Smooth muscle cell (in vitro differentiated cells): ENCODE measurements at regions not wholly inside any gene's neighbourhood (a gene's known extent, or its start where the extent isn't known, plus 50 kb on each side); places are given as distances from the start of the nearest gene placed in this dataset.

ENCODE experiments used
- DNase-seq: peaks from one replicate; lab custom pipeline; 2025; ENCODE audit not compliant: unreplicated experiment; lab: John Stamatoyannopoulos, UW
- H2AFZ ChIP-seq: fragments of 200-600 bp; sonication (generic); 2 replicates; pipeline ENCODE4 v1.6.0; 2016; ENCODE audit warnings: antibody characterized with exemption, low read depth, mild to moderate bottlenecking
- H3F3A ChIP-seq: fragments of 200-600 bp; sonication (generic); 2 replicates; pipeline ENCODE4 v1.6.0; 2017; ENCODE audit warnings: antibody characterized with exemption, low read depth
- H3K27ac ChIP-seq: fragments of 200-600 bp; sonication (generic); 2 replicates; pipeline ENCODE4 v1.5.1; 2016; ENCODE audit warnings: low read depth, mild to moderate bottlenecking
- H3K27me3 ChIP-seq: fragments of 200-600 bp; sonication (generic); 2 replicates; pipeline ENCODE4 v1.6.1; 2016; ENCODE audit warnings: low read depth, mild to moderate bottlenecking
- H3K36me3 ChIP-seq: fragments of 200-600 bp; sonication (generic); 2 replicates; pipeline ENCODE4 v1.5.1; 2016; ENCODE audit warnings: low read depth
- H3K4me1 ChIP-seq: fragments of 200-600 bp; sonication (generic); 2 replicates; pipeline ENCODE4 v1.5.1; 2016; ENCODE audit warnings: low read depth
- H3K4me2 ChIP-seq: fragments of 200-600 bp; sonication (generic); 2 replicates; pipeline ENCODE4 v1.6.0; 2016; ENCODE audit warnings: mild to moderate bottlenecking
- H3K4me3 ChIP-seq: fragments of 200-600 bp; sonication (generic); 2 replicates; pipeline ENCODE4 v1.5.1; 2016; ENCODE audit warnings: mild to moderate bottlenecking
- H3K79me2 ChIP-seq: fragments of 200-600 bp; sonication (generic); 2 replicates; pipeline ENCODE4 v1.6.0; 2016; ENCODE audit warnings: low read depth, mild to moderate bottlenecking
- H3K9ac ChIP-seq: fragments of 200-600 bp; sonication (generic); 2 replicates; pipeline ENCODE4 v1.6.0; 2016; ENCODE audit warnings: low read depth
- H3K9me3 ChIP-seq: fragments of 200-600 bp; sonication (generic); replicated peaks from 2 replicates; pipeline ENCODE4 v1.5.1; 2016; ENCODE audit warnings: low read depth
- H4K20me1 ChIP-seq: fragments of 200-600 bp; sonication (generic); 2 replicates; pipeline ENCODE4 v1.6.0; 2016; ENCODE audit warnings: low read depth
- WGBS: methylation state at CpG from one replicate; pipeline ENCODE4 v1.1.7; 2016; ENCODE audit warnings: low lambda C conversion rate; 5-methylcytosine and 5-hydroxymethylcytosine counted together
- TF ChIP-seq, protein P1 (sequence below): fragments of 200-600 bp; sonication (generic); IDR thresholded peaks from 2 replicates; pipeline ENCODE4 v1.5.1; 2017; ENCODE audit warnings: borderline replicate concordance, mild to moderate bottlenecking, antibody characterized with exemption; ENCODE audit not compliant: insufficient read depth, poor library complexity, severe bottlenecking

DNA sequence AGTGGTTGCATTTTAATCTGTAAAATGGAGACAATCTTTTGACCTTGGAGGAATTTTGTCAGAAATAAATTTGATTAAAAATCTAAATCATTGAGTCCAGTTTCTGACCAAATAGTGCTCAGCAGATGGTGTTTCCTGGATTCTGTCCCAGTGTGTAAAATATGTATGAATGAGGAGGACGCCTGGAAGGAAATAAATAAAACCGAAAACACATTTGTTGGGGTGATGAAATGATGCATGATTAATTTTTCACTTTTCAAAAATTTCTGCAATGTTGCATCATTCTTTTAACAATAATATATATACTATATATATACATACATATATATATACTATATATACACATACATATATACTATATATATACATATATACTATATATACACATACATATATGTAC, 261.1 kb upstream of the TRIB2 start:
- Histone ChIP-seq H3K79me2 (no peaks in the 10 kb centered on the region), H3F3A (peaks cover 8% of the 10 kb centered on the region), H4K20me1 (no peaks in the 10 kb centered on the region), H3K4me1 (peaks cover 7% of the 10 kb centered on the region), H3K4me2 (no peak overlapping the region), H3K4me3 (no peak overlapping the region), H3K27me3 (no peaks in the 10 kb centered on the region), H3K36me3 (no peaks in the 10 kb centered on the region), H2AFZ (no peak overlapping the region), H3K27ac (no peak overlapping the region), H3K9me3 (no peaks in the 10 kb centered on the region), H3K9ac (no peak overlapping the region)
- TF ChIP-seq, protein P1, sequence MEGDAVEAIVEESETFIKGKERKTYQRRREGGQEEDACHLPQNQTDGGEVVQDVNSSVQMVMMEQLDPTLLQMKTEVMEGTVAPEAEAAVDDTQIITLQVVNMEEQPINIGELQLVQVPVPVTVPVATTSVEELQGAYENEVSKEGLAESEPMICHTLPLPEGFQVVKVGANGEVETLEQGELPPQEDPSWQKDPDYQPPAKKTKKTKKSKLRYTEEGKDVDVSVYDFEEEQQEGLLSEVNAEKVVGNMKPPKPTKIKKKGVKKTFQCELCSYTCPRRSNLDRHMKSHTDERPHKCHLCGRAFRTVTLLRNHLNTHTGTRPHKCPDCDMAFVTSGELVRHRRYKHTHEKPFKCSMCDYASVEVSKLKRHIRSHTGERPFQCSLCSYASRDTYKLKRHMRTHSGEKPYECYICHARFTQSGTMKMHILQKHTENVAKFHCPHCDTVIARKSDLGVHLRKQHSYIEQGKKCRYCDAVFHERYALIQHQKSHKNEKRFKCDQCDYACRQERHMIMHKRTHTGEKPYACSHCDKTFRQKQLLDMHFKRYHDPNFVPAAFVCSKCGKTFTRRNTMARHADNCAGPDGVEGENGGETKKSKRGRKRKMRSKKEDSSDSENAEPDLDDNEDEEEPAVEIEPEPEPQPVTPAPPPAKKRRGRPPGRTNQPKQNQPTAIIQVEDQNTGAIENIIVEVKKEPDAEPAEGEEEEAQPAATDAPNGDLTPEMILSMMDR = no peak
- WGBS = 63% methylated on average over 2 of the region's 2 CpGs
- DNase-seq = no peak

DNA sequence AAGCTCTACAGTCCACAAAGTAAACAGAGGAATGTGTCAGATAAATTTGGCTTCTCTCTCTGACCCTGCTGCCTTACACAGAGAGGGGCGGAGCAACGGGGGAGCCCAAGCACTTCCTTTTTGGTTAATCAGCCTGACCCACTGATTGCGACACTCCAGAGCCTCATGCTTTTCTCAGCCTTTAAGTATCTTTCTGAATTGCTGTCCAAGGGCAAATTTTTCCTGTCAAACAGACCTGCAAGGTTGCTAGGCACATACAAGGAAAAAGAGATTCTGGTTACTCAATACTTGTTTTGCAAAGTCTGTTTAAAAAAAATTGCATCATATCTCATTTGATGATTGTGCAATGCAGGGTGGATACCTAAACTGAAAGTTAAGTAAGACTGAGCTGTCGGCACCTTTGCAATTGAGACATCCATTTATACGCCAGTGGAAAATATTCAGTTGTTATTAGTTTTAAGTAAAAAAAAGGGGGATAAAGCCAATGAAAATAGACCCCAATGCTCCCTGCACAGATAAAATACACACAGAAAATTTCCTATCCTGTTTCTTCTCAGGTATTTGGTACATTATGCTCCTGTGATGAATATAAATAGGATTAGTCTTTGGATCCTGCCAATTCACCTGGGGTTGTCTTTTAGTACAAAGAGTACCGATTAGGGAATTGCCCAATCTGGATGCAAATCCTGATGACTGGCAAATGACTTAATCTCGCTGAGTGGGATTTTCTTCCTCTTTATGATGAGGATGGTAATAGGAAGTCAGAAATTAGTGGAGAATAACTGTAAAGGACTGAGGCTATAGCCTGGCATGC, 260.2 kb upstream of the TRIB2 start:
- H3K9ac ChIP-seq = no peak overlapping the region
- H3F3A ChIP-seq = peaks cover 8% of the 10 kb centered on the region
- no peak for DNase-seq
- H3K27ac ChIP-seq = no peak overlapping the region
- H4K20me1 ChIP-seq = no peaks in the 10 kb centered on the region
- TF ChIP-seq, protein P1 = no peak
- no peaks in the 10 kb centered on the region for H3K36me3 ChIP-seq
- H2AFZ ChIP-seq = no peak overlapping the region
- peak overlapping the region; percentile 24 for H3K4me3 ChIP-seq
- no peaks in the 10 kb centered on the region for H3K27me3 ChIP-seq
- 39% methylated on average over 7 of the region's 7 CpGs for WGBS
- H3K79me2 ChIP-seq = no peaks in the 10 kb centered on the region
- peaks cover 7% of the 10 kb centered on the region for H3K4me1 ChIP-seq
- no peaks in the 10 kb centered on the region for H3K9me3 ChIP-seq
- H3K4me2 ChIP-seq = peak overlapping the region; percentile 60

DNA sequence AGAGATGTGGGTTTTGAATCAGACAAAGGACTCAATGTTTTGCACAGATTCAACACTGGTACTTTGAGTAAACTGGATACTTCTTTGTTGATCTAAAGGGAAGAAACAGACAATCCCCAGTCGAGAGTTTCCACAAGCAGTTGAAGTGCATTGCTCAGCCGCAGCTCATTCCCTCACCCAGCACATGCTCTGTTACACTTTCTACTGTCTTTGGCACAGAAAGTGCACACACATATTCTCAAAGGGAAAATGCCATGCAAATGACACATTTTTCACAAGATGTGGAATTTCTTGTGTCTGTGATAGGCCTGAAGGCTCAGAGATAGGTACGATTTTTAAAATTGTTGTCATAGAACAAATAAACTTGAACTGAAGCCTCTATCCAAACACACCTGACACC, 258.9 kb upstream of the TRIB2 start:
- Histone ChIP-seq H2AFZ (no peak overlapping the region), H3K27ac (no peak overlapping the region), H4K20me1 (no peaks in the 10 kb centered on the region), H3K4me3 (no peak overlapping the region), H3K9me3 (no peaks in the 10 kb centered on the region), H3F3A (peaks cover 3% of the 10 kb centered on the region), H3K4me2 (no peak overlapping the region), H3K36me3 (no peaks in the 10 kb centered on the region), H3K79me2 (no peaks in the 10 kb centered on the region), H3K4me1 (peaks cover 7% of the 10 kb centered on the region), H3K9ac (no peak overlapping the region), H3K27me3 (no peaks in the 10 kb centered on the region)
- 79% methylated on average over 3 of the region's 3 CpGs for WGBS
- DNase-seq = no peak
- TF ChIP-seq, protein P1 = no peak

DNA sequence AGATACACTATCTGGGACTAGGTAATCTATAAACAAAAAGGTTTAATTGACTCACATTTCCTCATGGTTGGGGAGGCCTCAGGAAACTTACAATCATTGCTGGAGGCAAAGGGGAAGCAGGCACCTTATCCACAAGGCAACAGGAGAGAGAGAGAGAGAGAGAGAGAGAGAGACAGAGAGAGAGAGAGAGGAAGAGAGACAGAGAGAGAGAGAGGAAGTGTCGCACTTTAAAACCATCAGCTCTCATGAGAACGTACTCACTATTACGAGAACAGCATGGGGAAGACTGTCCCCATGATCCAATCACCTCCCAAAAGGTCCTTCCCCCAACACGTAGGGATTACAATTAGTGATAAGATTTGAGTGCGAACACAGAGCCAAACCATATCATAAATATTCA, 253.5 kb upstream of the TRIB2 start:
- Histone ChIP-seq H3K4me2 (no peak overlapping the region), H3K36me3 (no peaks in the 10 kb centered on the region), H3K79me2 (no peaks in the 10 kb centered on the region), H3K27ac (no peak overlapping the region), H3K4me1 (no peaks in the 10 kb centered on the region), H3K9ac (no peak overlapping the region), H2AFZ (no peak overlapping the region), H3K4me3 (no peak overlapping the region), H4K20me1 (no peaks in the 10 kb centered on the region), H3F3A (no peaks in the 10 kb centered on the region), H3K27me3 (no peaks in the 10 kb centered on the region), H3K9me3 (no peaks in the 10 kb centered on the region)
- DNase-seq = no peak
- TF ChIP-seq, protein P1 = no peak
- 62% methylated on average over 5 of the region's 5 CpGs for WGBS
